Stimulated activated CD4-positive, alpha-beta T cell treated with anti-CD3 and anti-CD28 coated beads, TNF-alpha, amount 100 ng/mL, for 4 hours (primary cell): ENCODE measurements at regions not wholly inside any gene's neighbourhood (a gene's known extent, or its start where the extent isn't known, plus 50 kb on each side); places are given as distances from the start of the nearest gene placed in this dataset.

Experiments
- DNase-seq, 3 experiments: peaks; one replicate each; pipeline ENCODE4 v3.0.0-alpha.2; 2020; ENCODE audit warnings: low read depth in 3 of 3

GRCh38 chr6:14925699-14926026 is 320.2 kb upstream of the JARID2 start:
- DNase-seq: no peak

DNA sequence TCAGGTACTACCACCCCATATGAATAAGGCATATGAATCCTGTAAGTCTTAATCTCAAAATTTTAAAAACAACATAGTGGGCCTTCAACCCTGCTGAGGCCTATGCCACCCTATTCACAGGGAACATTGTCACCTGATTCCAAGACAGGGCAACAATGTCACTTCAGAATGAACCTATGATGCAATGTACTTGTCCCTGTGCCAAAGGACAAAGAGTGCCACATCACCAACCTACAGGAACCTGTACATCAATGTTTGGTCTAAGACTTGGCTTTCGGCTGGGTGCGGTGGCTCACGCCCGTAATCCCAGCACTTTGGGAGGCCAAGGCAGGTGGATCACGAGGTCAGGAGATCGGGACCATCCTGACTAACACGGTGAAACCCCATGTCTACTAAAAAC is 318.5 kb upstream of the JARID2 start:
- DNase-seq: no peak

DNA sequence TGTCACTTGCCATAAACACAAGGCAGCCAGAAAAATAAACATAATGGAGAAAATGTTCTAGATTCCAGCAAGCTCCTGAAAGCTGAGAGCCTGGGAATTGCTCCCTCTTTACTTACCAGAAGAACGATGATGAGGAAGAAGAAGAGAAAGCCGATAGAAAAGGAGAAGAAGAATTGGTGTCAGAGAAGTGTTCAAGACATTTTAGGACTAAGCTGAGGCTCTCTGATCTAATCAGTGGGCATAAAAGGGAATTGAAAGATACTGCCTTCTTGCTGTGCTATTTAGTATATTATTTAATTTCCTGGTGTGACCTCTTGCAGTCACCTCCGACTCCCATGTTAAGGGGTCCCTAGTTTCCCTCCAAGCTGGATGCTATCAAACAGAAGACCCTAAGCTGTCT is 316.6 kb upstream of the JARID2 start:
- DNase-seq: no peak

- no peak for DNase-seq
Observed at GRCh38 chr6:14930366-14930989, 315.4 kb upstream of the JARID2 start.

DNA sequence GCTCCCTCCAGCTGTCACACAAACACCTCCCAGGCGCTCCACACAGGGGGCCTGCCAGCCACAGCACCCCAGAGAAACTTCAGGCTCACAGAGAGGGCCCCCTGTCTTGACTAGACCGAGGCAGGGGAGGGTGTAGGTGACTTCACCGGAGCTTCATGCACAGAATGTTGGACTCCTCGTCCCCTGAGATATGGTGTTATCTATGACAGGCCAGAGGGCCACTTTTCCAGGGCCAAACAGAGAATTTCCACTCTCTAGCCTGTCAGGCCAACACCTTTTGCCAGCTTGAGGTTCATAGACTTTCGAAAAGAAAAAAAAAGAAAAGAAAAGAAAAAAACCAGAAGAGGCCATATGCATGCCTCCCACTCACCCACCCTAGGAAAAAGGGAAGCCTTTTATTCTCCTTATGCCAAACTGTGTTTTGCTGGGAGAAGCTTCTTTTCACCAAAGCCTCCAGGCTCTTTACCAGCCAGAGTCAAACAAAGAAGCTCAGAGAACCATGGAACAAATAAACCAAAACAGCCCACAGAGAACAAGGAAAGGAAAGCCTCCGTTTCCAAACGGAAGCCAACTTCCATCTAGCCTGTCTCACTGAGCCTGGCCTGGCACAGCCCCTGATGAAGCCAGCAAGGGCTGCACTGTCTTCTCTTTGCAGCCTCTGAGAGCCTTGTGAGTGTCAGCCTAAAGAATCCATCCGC is 313.2 kb upstream of the JARID2 start:
- no peak for DNase-seq

DNA sequence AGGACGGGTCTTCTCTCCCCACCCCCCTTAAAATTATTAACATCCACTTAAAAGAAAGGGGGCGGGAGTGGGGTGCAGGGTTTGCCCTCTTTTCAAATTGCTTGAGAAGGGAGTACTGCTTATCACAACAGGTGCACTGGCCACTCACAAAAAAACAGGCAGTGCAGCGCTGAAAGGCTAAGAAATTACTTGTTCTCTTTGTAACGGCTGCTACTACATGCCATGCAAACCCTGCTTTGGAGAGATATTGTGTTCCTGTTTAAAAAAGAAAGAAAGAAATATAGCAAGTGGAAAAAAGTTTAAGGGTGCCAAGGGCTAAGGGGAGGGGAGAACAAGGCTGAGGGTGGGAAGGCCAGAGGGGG is 312.7 kb upstream of the JARID2 start:
- no peak for DNase-seq

DNA sequence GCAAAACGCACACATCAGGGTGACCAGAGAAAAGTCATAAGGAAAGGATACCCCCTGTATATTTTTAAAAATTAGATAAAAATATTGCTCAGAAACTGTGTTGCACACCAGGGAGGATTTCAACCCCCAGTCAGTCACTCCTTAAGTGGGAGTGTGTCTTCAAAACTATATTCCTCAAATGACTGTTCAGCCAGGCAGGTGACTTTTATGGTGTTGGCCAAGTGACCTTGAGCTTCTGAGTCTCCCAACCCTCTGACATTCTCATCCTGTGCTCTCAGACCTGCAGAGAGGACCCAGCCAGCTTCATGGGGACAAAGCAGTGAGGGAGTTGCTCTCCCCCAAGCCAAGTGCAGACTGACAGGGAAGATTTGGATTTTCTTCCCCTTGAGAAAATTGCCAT is 311.9 kb upstream of the JARID2 start:
- DNase-seq: no peak

DNA sequence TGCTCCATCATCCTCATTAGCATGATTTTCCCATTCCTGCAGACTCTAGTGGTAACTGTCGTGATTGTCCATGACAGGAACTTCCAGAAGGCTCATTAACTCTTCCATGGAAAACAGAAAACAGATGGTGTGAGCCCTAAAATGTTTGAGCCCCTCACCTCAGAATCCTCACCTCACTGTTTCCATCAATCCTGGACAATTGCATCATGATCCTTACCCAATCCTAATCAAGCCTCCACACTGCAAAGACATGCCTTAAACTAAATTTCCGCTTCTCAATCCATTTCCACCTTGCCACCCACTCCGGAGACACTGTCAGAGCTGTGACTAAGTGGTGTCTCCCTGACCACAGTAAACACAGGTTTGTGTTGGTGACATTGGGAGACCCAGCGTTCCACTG is 311.0 kb upstream of the JARID2 start:
- DNase-seq: no peak

DNA sequence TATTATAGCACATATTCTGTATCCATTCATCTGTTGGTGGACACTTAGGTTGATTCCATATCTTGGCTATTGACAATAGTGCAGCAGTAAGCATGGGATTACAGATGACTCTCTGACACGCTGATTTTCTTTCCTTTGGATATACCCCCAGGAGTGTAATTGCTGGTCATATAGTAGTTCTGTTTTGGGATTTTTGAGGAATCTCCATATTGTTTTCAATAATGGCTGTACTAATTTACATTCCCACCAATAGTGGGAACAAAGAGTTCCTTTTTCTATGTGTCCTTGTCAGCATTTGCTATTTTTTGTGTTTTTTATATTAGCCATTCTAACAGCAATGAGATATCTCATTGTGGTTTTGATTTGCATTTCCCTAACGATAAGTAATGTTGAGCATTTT is 309.0 kb upstream of the JARID2 start:
- DNase-seq: no peak

DNA sequence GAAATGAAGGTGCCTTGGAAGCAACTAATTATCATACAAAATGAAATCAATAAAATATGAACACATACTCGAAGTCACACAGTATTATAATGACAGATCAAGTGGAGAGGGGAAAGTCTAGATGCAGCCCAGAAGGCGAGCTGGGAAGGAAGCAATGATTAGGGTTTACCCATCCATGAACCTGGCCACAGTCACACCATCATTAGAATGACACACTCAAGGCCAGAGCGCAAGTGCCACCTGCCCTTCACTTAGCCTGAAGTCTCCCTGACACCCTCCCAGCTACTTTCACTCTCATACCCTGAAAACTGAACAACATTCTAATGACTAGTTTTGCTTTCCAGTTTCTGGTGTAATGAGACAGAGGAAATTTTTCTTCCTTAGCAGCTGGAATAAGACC is 302.8 kb upstream of the JARID2 start:
- DNase-seq: no peak

GRCh38 chr6:14944593-14944992 is 301.3 kb upstream of the JARID2 start:
- DNase-seq: no peak

DNA sequence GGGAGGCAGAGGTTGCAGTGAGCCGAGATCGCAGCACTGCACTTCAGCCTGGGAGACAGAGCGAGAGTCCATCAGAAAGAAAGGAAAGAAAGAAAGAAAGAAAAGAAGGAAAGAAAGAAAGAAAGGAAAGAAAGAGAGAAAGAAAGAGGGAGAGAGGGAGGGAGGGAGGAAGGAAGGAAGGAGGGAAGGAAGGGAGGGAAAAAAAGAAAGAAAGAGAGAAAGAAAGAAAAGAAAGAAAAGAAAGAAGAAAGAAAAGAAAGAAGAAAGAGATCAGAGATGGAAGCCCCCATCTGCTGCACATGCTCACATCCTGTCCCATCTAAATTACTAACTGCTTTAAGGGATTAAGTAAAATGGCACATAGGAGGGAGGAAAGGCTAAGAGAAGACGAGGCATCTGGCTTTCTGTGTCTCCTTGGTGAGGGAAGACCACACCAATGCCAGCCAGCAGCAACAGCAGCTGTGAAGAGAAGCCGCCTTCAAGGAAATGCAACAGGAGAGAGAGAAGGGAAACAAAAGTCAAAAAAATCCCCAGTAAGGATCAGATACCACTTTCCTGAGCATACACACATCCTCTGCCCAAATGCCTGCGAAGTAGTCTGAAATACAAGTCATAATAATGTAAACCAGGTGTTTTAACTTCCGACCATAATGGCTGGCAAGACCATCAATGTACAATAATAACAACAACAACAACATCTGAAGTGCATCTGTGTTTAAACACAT is 300.2 kb upstream of the JARID2 start:
- DNase-seq: no peak

GRCh38 chr6:14946753-14947152 is 299.1 kb upstream of the JARID2 start:
- DNase-seq: no peak

DNA sequence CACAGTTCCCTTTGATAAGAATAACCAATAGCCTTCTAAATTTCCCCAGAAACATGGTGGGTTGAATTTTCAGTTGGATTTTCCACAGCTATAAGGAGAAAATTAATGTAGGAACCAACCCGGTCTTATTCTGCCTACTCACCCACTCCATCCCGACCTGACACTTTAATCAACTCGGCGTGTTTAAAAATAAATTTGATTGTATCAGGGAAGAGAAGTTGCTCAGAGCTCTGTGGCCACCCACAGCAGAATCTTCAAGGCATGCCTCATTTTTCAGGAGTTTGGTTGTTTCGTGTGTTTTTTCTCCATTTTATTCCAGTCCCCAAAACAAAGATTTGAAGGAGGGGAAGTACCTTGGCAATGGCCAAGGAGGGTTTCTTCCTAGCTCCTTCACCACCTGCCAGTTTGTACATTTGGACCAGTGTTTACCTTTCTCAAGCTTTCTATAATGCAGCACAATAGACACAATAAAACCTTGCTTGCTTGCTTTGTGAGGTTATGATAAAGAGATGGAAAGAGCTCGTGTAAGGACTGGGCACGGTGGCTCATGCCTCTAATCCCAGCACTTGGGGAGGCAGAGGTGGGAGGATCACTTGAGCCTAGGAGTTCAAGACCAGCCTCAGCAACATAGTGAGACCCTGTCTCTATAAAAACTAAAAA is 297.2 kb upstream of the JARID2 start:
- no peak for DNase-seq

DNA sequence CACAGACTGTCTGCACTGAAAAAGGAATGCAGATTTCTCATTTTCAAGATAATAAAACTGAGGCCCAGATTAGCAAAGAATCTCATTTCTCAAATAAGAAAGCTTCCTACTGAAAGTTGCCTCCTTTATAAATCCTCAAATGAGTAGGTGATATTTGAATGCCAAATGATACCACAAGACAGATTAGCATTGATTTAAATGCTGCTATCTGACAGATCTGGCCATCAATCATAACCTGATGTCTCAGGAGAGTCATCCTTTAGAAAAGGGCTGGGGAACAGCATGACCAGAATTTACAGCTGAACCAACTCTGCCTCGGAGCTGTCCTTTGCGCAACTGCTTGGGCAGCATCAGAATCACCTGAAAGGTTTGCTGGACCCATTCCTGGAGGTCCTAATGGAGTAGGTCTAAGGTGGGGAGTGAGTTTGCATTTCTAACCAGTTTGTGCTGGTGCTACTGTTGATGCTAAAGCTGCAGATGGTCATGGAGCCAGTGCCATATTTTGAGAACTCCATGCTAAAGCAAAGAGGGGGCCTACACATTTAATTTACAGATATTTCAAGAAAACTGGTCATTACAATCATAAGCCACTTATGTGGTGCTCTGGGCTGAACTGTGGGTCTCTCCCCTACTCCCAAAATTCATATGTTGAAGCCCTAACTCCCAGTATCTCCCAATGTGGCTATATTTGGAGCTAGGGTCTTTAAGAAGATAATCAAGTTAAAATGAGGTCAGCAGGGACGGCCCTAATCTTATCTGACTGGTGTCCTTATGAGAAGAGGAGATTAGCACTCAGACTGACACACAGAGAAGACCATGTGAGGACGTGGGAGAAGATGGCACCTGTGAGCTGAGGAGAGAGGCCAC is 295.5 kb upstream of the JARID2 start:
- DNase-seq: no peak

DNA sequence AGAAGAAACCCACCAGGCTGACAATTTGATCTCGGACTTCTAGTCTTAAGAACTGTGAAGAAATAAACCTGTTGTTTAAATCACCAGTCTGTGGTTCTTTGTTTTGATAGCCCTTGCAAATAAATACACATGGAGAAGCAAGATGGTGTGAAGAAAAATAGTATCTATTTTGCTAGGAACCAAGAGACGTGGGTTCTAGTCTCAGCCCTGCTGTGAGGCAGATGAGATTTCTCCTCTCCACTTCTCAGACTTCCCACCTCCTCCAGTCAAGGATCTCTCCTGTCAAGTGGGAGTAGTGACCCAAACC is 294.9 kb upstream of the JARID2 start:
- no peak for DNase-seq

GRCh38 chr6:14951704-14952103 is 294.2 kb upstream of the JARID2 start:
- DNase-seq: no peak

GRCh38 chr6:14953836-14954235 is 292.0 kb upstream of the JARID2 start:
- no peak for DNase-seq

- DNase-seq: no peak
Observed at GRCh38 chr6:14957355-14958059, 288.4 kb upstream of the JARID2 start.

DNA sequence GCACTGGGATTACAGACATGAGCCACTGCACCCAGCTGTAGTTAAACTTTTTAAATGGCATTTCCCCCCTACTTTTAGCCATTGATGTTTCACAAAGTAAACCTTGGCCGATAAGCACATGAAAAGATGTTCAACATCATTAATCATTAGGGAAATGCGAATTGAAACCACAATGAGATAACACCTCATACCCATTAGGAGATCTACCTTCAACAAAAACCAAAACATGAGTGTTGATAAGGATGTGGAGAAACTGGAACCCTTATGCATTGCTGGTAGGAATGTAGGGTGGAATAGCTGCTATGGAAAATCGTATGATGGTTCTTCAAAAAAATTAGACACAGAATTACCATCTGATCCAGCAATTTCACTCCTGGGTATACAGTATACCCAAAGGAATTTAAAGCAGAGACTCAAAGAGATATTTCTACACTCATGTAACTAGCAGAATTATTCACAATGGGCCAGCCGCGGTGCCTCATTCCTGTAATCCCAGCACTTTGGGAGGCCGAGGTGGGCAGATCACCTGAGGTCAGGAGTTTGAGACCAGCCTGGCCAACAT is 286.5 kb upstream of the JARID2 start:
- no peak for DNase-seq
